ENCODE measurements at regions not wholly inside any gene's neighbourhood (a gene's known extent, or its start where the extent isn't known, plus 50 kb on each side); places are given as distances from the start of the nearest gene placed in this dataset.

GRCh38 chr21:24011087-24011486, 1596.2 kb downstream of the MRPL39 start:
- Histone ChIP-seq H3K27ac (ENCODE audit: low read length) (no peak overlapping the region), H3K4me3 (ENCODE audit: low read length) (no peak overlapping the region), H2AFZ (ENCODE audit: low read length) (no peak overlapping the region), H3K4me2 (ENCODE audit: low read depth, low read length) (no peak overlapping the region), H3K79me2 (ENCODE audit: low read length) (no peaks in the 10 kb centered on the region), H3K9me2 (replicated peaks; ENCODE audit: insufficient read depth, low read length) (no peaks in the 10 kb centered on the region), H3K36me3 (replicated peaks; ENCODE audit: insufficient read depth, low read length) (no peaks in the 10 kb centered on the region), H3K27me3 (replicated peaks; ENCODE audit: insufficient read depth, low read length) (no peaks in the 10 kb centered on the region), H4K20me1 (ENCODE audit: insufficient read depth, low read length) (no peaks in the 10 kb centered on the region), H3K9me3 (replicated peaks; ENCODE audit: insufficient read depth, low read length) (no peaks in the 10 kb centered on the region), H3K4me1 (ENCODE audit: low read length) (no peaks in the 10 kb centered on the region), H3K9ac (ENCODE audit: low read length) (no peak overlapping the region), H3F3A (ENCODE audit: insufficient read depth, low read length) (no peaks in the 10 kb centered on the region)
- TF ChIP-seq EZH2phosphoT487 (IDR thresholded peaks at IDR 0.05; ENCODE audit: low read length) = no peak
- TF ChIP-seq EZH2 (optimal IDR thresholded peaks at IDR 0.05; ENCODE audit: low read depth, low read length) = no peak
- TF ChIP-seq CTCF (IDR thresholded peaks at IDR 0.05; ENCODE audit: low read length) = no peak
- DNase-seq = no peak

- Histone ChIP-seq H3K4me3 (ENCODE audit: low read length) (no peak overlapping the region), H4K20me1 (ENCODE audit: insufficient read depth, low read length) (no peaks in the 10 kb centered on the region), H3K9ac (ENCODE audit: low read length) (no peak overlapping the region), H3K36me3 (replicated peaks; ENCODE audit: insufficient read depth, low read length) (no peaks in the 10 kb centered on the region), H3K9me3 (replicated peaks; ENCODE audit: insufficient read depth, low read length) (no peaks in the 10 kb centered on the region), H2AFZ (ENCODE audit: low read length) (no peak overlapping the region), H3K9me2 (replicated peaks; ENCODE audit: insufficient read depth, low read length) (no peaks in the 10 kb centered on the region), H3K27ac (ENCODE audit: low read length) (no peak overlapping the region), H3F3A (ENCODE audit: insufficient read depth, low read length) (no peaks in the 10 kb centered on the region), H3K27me3 (replicated peaks; ENCODE audit: insufficient read depth, low read length) (no peaks in the 10 kb centered on the region), H3K4me2 (ENCODE audit: low read depth, low read length) (no peak overlapping the region), H3K79me2 (ENCODE audit: low read length) (no peaks in the 10 kb centered on the region), H3K4me1 (ENCODE audit: low read length) (no peaks in the 10 kb centered on the region)
- no peak for DNase-seq
- TF ChIP-seq CTCF (IDR thresholded peaks at IDR 0.05; ENCODE audit: low read length) (no peak), EZH2phosphoT487 (IDR thresholded peaks at IDR 0.05; ENCODE audit: low read length) (no peak), EZH2 (optimal IDR thresholded peaks at IDR 0.05; ENCODE audit: low read depth, low read length) (no peak)
Observed at GRCh38 chr21:24007592-24007991, 1599.7 kb downstream of the MRPL39 start.

- no peak overlapping the region for H3K4me3 ChIP-seq (ENCODE audit: low read length)
- H3K4me2 ChIP-seq (ENCODE audit: low read depth, low read length) = no peak overlapping the region
- H3K27ac ChIP-seq (ENCODE audit: low read length) = no peak overlapping the region
- DNase-seq = no peak
- no peaks in the 10 kb centered on the region for H4K20me1 ChIP-seq (ENCODE audit: insufficient read depth, low read length)
- no peaks in the 10 kb centered on the region for H3K4me1 ChIP-seq (ENCODE audit: low read length)
- no peak overlapping the region for H2AFZ ChIP-seq (ENCODE audit: low read length)
- no peaks in the 10 kb centered on the region for H3K9me2 ChIP-seq (replicated peaks; ENCODE audit: insufficient read depth, low read length)
- TF ChIP-seq EZH2 (optimal IDR thresholded peaks at IDR 0.05; ENCODE audit: low read depth, low read length) = no peak
- no peak for TF ChIP-seq CTCF (IDR thresholded peaks at IDR 0.05; ENCODE audit: low read length)
- TF ChIP-seq EZH2phosphoT487 (IDR thresholded peaks at IDR 0.05; ENCODE audit: low read length) = no peak
- H3F3A ChIP-seq (ENCODE audit: insufficient read depth, low read length) = no peaks in the 10 kb centered on the region
- H3K36me3 ChIP-seq (replicated peaks; ENCODE audit: insufficient read depth, low read length) = no peaks in the 10 kb centered on the region
- no peaks in the 10 kb centered on the region for H3K27me3 ChIP-seq (replicated peaks; ENCODE audit: insufficient read depth, low read length)
- H3K79me2 ChIP-seq (ENCODE audit: low read length) = no peaks in the 10 kb centered on the region
- H3K9me3 ChIP-seq (replicated peaks; ENCODE audit: insufficient read depth, low read length) = no peaks in the 10 kb centered on the region
- H3K9ac ChIP-seq (ENCODE audit: low read length) = no peak overlapping the region
Observed at GRCh38 chr21:23986987-23987386, 1620.3 kb downstream of the MRPL39 start.
